GM23338 (cell line): ENCODE measurements at regions not wholly inside any gene's neighbourhood (a gene's known extent, or its start where the extent isn't known, plus 50 kb on each side); places are given as distances from the start of the nearest gene placed in this dataset.
A peak's percentile ranks its signal among the peaks of the same experiment; 100 is the strongest.

ENCODE experiments used
- ATAC-seq: fragments of 200-7000 bp; cut with Tn5 transposase; 3 replicates; pipeline ENCODE4 v1.9.1; 2020
- DNase-seq: peaks from one replicate; pipeline ENCODE4 v3.0.0-alpha.2; 2015; ENCODE audit warnings: low spot score
- H2AFZ ChIP-seq: fragments of 200-600 bp; sonication (generic); 2 replicates; pipeline ENCODE4 v1.8.0; 2016; ENCODE audit warnings: antibody characterized with exemption, mild to moderate bottlenecking, moderate library complexity
- H3F3A ChIP-seq: fragments of 200-600 bp; sonication (generic); replicated peaks from 2 replicates; pipeline ENCODE4 v1.8.0; 2017; ENCODE audit warnings: antibody characterized with exemption, mixed run types, low read depth
- H3K27ac ChIP-seq: fragments of 200-600 bp; sonication (generic); 2 replicates; pipeline ENCODE4 v1.6.1; 2016; ENCODE audit warnings: low read depth
- H3K27me3 ChIP-seq: fragments of 200-600 bp; sonication (generic); 2 replicates; pipeline ENCODE4 v1.8.0; 2016; ENCODE audit warnings: mild to moderate bottlenecking, mixed run types, moderate library complexity; ENCODE audit not compliant: insufficient read depth
- H3K36me3 ChIP-seq: fragments of 200-600 bp; sonication (generic); 2 replicates; pipeline ENCODE4 v1.8.0; 2016; ENCODE audit warnings: mild to moderate bottlenecking; ENCODE audit not compliant: insufficient read depth
- H3K4me1 ChIP-seq: fragments of 200-600 bp; sonication (generic); 2 replicates; pipeline ENCODE4 v1.8.0; 2016; ENCODE audit warnings: mild to moderate bottlenecking, moderate library complexity; ENCODE audit not compliant: insufficient read depth
- H3K4me2 ChIP-seq: fragments of 200-600 bp; sonication (generic); 2 replicates; pipeline ENCODE4 v1.7.1; 2017; ENCODE audit warnings: mixed run types
- H3K4me3 ChIP-seq: fragments of 200-600 bp; sonication (generic); 2 replicates; pipeline ENCODE4 v1.6.1; 2016; ENCODE audit warnings: mixed run types
- H3K79me2 ChIP-seq: fragments of 200-600 bp; sonication (generic); replicated peaks from 2 replicates; pipeline ENCODE4 v1.8.0; 2017; ENCODE audit warnings: mild to moderate bottlenecking; ENCODE audit not compliant: insufficient read depth
- H3K9me2 ChIP-seq: fragments of 200-600 bp; sonication (generic); 2 replicates; pipeline ENCODE4 v1.8.0; 2017; ENCODE audit not compliant: insufficient read depth
- H4K20me1 ChIP-seq: fragments of 200-600 bp; sonication (generic); replicated peaks from 2 replicates; pipeline ENCODE4 v1.8.0; 2017; ENCODE audit warnings: mild to moderate bottlenecking; ENCODE audit not compliant: insufficient read depth
- H3K27ac Mint-ChIP-seq: 2 replicates; pipeline ENCODE4 v1.8.0; 2020; ENCODE audit warnings: inconsistent platforms, mild to moderate bottlenecking, moderate library complexity, mixed read lengths
- H3K27me3 Mint-ChIP-seq: 3 replicates; pipeline ENCODE4 v1.8.0; 2022; ENCODE audit warnings: low read depth, mild to moderate bottlenecking, moderate library complexity, mixed read lengths, inconsistent platforms; ENCODE audit not compliant: insufficient read depth, poor library complexity
- H3K36me3 Mint-ChIP-seq: 3 replicates; pipeline ENCODE4 v1.8.0; 2021; ENCODE audit warnings: low read depth, mild to moderate bottlenecking, inconsistent platforms, moderate library complexity, mixed read lengths
- H3K4me1 Mint-ChIP-seq: 3 replicates; pipeline ENCODE4 v1.8.0; 2020; ENCODE audit warnings: mild to moderate bottlenecking, inconsistent platforms, mixed read lengths
- H3K4me3 Mint-ChIP-seq: 3 replicates; pipeline ENCODE4 v1.8.0; 2021; ENCODE audit warnings: moderate library complexity, mild to moderate bottlenecking, inconsistent platforms, mixed read lengths
- H3K9me3 Mint-ChIP-seq: 3 replicates; pipeline ENCODE4 v1.8.0; 2020; ENCODE audit warnings: moderate library complexity, mild to moderate bottlenecking, inconsistent platforms, mixed read lengths
- CREB1 ChIP-seq: fragments of 250-450 bp; sonication (Bioruptor Pico); IDR thresholded peaks from 2 replicates; pipeline ENCODE4 v1.5.0; 2020; ENCODE audit warnings: low read depth, mild to moderate bottlenecking, moderate library complexity
- EZH2 ChIP-seq: fragments of 200-600 bp; sonication (generic); IDR thresholded peaks from one replicate; pipeline ENCODE4 v1.8.0; 2017; ENCODE audit warnings: antibody characterized with exemption, mild to moderate bottlenecking, low read depth; ENCODE audit not compliant: unreplicated experiment
- JUNB ChIP-seq: IDR thresholded peaks from one replicate; pipeline ENCODE4 v1.6.1; 2016; ENCODE audit warnings: antibody characterized with exemption; ENCODE audit not compliant: unreplicated experiment
- POLR2AphosphoS5 ChIP-seq: IDR thresholded peaks from 2 replicates; pipeline ENCODE4 v1.6.1; 2016; ENCODE audit warnings: antibody characterized with exemption, low read depth
- ZNF114 ChIP-seq: fragments of 250-450 bp; sonication (Bioruptor Pico); IDR thresholded peaks from 2 replicates; pipeline ENCODE4 v1.5.0; 2020; ENCODE audit warnings: mild to moderate bottlenecking, moderate library complexity
- TF ChIP-seq, protein P1 (sequence below): IDR thresholded peaks from 2 replicates; pipeline ENCODE4 v1.6.1; 2016; ENCODE audit warnings: antibody characterized with exemption
- TF ChIP-seq, protein P2 (sequence below): IDR thresholded peaks from one replicate; pipeline ENCODE4 v1.6.1; 2018; ENCODE audit warnings: antibody characterized with exemption; ENCODE audit not compliant: unreplicated experiment

DNA sequence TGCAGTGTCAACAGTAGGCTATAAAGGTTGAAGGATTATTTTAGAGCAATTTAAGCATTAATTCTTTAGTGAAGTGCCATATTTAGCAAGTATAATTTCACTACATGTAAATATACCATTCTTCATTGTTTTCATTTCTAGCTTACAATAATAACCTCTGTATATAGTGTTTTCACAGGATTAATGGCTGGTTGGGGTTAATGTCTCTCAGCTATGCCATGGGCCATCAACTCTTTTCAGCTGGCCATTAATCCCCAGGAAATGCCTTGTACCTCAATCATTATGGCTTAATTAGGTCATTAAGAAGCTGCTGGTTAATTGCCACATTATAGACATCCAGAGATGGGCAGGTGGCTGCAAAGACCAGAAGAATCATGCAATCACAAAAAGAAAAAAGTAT, 715.1 kb downstream of the MAT2B start:
- H3K4me2 ChIP-seq, result no peak overlapping the region
- H3K4me1 ChIP-seq, result no peaks in the 10 kb centered on the region
- no peaks in the 10 kb centered on the region for H3F3A ChIP-seq
- Mint-ChIP-seq H3K4me1 (no peaks in the 10 kb centered on the region; the same call in 2 of the 3 replicates), H3K27ac (no peak overlapping the region), H3K27me3 (peaks cover 1% of the 10 kb centered on the region), H3K36me3 (no peaks in the 10 kb centered on the region), H3K4me3 (no peak overlapping the region), H3K9me3 (peaks cover 6% of the 10 kb centered on the region; the same call in 2 of the 3 replicates)
- no peak overlapping the region for H3K4me3 ChIP-seq
- H2AFZ ChIP-seq, result no peak overlapping the region
- H3K9me2 ChIP-seq, result no peaks in the 10 kb centered on the region
- ATAC-seq (no peak), DNase-seq (no peak)
- no peak for TF ChIP-seq JUNB
- H3K27me3 ChIP-seq, result no peaks in the 10 kb centered on the region
- H3K79me2 ChIP-seq, result no peaks in the 10 kb centered on the region
- no peaks in the 10 kb centered on the region for H3K36me3 ChIP-seq
- H3K27ac ChIP-seq, result no peak overlapping the region
- H4K20me1 ChIP-seq, result no peaks in the 10 kb centered on the region

DNA sequence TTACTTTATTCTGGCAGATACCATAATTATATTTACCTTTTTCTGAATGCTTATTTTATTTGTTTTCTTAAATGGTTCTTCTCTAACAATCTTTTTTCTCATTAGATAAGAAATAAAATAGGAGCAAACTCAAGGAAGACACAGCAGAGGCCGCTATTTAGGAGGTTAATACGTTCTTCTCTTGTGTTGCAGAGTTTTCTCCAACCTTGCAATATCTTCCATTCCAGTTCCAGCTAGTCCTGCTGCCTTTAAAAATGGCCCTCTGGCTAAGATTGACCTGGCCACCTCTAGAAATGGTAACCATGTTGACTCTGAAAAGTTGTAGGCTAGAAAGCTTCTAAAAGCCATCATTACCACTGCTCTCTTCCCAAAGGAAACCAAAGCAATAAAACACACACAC, 718.8 kb downstream of the MAT2B start:
- Mint-ChIP-seq H3K36me3 (peaks cover 11% of the 10 kb centered on the region), H3K4me1 (no peaks in the 10 kb centered on the region), H3K27me3 (peaks cover 3% of the 10 kb centered on the region), H3K9me3 (peaks cover 11% of the 10 kb centered on the region), H3K27ac (no peak overlapping the region), H3K4me3 (no peak overlapping the region)
- no peaks in the 10 kb centered on the region for H3K4me1 ChIP-seq
- H3K9me2 ChIP-seq, result no peaks in the 10 kb centered on the region; the same call in none of the 2 replicates
- H3K4me3 ChIP-seq, result no peak overlapping the region
- H3K27ac ChIP-seq, result no peak overlapping the region
- H3K4me2 ChIP-seq, result no peak overlapping the region
- TF ChIP-seq, protein P1, sequence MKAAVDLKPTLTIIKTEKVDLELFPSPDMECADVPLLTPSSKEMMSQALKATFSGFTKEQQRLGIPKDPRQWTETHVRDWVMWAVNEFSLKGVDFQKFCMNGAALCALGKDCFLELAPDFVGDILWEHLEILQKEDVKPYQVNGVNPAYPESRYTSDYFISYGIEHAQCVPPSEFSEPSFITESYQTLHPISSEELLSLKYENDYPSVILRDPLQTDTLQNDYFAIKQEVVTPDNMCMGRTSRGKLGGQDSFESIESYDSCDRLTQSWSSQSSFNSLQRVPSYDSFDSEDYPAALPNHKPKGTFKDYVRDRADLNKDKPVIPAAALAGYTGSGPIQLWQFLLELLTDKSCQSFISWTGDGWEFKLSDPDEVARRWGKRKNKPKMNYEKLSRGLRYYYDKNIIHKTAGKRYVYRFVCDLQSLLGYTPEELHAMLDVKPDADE, result no peak
- TF ChIP-seq ZNF114 (CRISPR knock-in tag) (no peak), POLR2AphosphoS5 (no peak), EZH2 (no peak), JUNB (no peak), CREB1 (CRISPR knock-in tag) (no peak)
- H3K27me3 ChIP-seq, result no peaks in the 10 kb centered on the region
- no peak for DNase-seq
- no peaks in the 10 kb centered on the region for H4K20me1 ChIP-seq
- no peak overlapping the region; the same call in 1 of the 2 replicates for H2AFZ ChIP-seq
- H3K79me2 ChIP-seq, result no peaks in the 10 kb centered on the region
- no peak for ATAC-seq
- H3F3A ChIP-seq, result no peaks in the 10 kb centered on the region
- H3K36me3 ChIP-seq, result no peaks in the 10 kb centered on the region

DNA sequence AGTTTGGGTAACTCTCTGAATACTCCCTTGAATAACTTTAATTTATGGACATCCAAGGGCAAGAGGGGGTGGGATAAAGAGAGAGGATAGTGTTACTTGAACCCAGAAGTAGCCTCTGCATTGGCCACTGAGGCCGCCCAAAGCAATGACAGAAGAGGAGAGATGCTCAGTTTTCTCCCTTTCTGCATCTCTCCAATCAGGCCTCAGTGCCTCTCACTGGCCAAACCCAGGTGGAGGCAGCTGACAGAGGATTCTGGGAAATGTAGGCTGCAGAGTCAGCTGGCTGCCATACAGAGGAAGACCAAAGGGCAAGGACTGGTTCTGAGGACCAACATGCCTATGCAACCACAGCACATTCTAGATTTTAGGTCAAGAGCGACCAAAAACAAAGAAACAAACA, 719.4 kb downstream of the MAT2B start:
- no peaks in the 10 kb centered on the region for H3F3A ChIP-seq
- H3K79me2 ChIP-seq, result no peaks in the 10 kb centered on the region
- no peaks in the 10 kb centered on the region for H3K27me3 ChIP-seq
- H3K9me2 ChIP-seq, result no peaks in the 10 kb centered on the region; the same call in none of the 2 replicates
- no peak overlapping the region for H3K4me2 ChIP-seq
- no peak for TF ChIP-seq ZNF114 (CRISPR knock-in tag)
- TF ChIP-seq, protein P2, sequence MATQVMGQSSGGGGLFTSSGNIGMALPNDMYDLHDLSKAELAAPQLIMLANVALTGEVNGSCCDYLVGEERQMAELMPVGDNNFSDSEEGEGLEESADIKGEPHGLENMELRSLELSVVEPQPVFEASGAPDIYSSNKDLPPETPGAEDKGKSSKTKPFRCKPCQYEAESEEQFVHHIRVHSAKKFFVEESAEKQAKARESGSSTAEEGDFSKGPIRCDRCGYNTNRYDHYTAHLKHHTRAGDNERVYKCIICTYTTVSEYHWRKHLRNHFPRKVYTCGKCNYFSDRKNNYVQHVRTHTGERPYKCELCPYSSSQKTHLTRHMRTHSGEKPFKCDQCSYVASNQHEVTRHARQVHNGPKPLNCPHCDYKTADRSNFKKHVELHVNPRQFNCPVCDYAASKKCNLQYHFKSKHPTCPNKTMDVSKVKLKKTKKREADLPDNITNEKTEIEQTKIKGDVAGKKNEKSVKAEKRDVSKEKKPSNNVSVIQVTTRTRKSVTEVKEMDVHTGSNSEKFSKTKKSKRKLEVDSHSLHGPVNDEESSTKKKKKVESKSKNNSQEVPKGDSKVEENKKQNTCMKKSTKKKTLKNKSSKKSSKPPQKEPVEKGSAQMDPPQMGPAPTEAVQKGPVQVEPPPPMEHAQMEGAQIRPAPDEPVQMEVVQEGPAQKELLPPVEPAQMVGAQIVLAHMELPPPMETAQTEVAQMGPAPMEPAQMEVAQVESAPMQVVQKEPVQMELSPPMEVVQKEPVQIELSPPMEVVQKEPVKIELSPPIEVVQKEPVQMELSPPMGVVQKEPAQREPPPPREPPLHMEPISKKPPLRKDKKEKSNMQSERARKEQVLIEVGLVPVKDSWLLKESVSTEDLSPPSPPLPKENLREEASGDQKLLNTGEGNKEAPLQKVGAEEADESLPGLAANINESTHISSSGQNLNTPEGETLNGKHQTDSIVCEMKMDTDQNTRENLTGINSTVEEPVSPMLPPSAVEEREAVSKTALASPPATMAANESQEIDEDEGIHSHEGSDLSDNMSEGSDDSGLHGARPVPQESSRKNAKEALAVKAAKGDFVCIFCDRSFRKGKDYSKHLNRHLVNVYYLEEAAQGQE, result no peak
- no peak overlapping the region; the same call in 1 of the 2 replicates for H2AFZ ChIP-seq
- H3K36me3 ChIP-seq, result no peaks in the 10 kb centered on the region
- Mint-ChIP-seq H3K27me3 (peaks cover 3% of the 10 kb centered on the region), H3K36me3 (peaks cover 13% of the 10 kb centered on the region), H3K4me1 (no peaks in the 10 kb centered on the region), H3K27ac (no peak overlapping the region; the same call in 1 of the 2 replicates), H3K9me3 (peaks cover 13% of the 10 kb centered on the region), H3K4me3 (no peak overlapping the region)
- H4K20me1 ChIP-seq, result no peaks in the 10 kb centered on the region
- H3K4me1 ChIP-seq, result no peaks in the 10 kb centered on the region
- no peak overlapping the region for H3K4me3 ChIP-seq
- DNase-seq (peak; percentile 2), ATAC-seq (peak; percentile 41; the same call in 1 of the 3 replicates)
- no peak overlapping the region for H3K27ac ChIP-seq
